IPS DF 4.7 (cell line): ENCODE measurements at regions not wholly inside any gene's neighbourhood (a gene's known extent, or its start where the extent isn't known, plus 50 kb on each side); places are given as distances from the start of the nearest gene placed in this dataset.
"Not testable (repeated sequence)": the region's sequence is repeated elsewhere in the genome, so short reads cannot be mapped to it uniquely, and the experiment has no call there.

Experiments used
- DNase-seq: peaks from one replicate; pipeline ENCODE4 v3.0.0-alpha.2; 2013; ENCODE audit warnings: low spot score; ENCODE audit errors: extremely low read depth

DNA sequence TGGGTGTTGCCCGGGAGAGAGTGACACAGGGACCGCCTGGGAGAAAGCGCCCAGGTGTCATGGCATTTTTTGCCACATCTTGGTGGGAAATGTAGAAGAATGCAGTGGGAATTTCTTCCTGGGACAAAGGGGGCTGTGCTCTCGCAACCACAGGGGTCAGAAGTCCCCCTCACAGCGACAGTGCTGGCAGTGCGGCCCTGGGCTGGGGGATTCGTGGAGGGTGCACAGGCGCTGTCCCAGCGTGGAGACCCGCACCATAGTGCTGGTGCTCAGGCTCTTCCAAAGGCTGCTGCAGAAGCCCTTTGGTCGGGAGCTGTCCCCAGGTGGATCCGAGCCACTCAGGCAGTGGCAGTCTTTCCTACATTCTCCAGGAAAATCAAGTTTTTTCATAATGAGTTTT lies 128.8 kb upstream of the SOX11 start:
- DNase-seq, result no peak

DNA sequence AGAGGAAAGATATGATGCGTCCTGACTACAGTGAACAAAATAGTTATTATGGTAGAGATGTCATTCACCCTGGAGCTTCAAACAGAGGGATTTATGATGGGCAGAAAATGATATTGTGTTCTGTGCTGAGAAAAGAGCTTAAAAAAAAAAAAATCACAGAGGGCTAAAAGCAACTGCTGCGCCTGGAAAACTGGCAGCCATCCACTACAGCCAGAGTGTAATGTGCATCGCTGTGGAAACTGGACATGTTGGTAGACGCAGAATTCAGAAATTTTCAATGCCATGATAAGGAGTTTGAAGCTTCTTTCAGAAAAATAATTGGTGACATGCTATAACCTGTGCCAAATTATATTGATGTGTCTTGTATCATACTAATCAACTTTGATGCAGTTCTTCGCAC lies 122.9 kb upstream of the SOX11 start:
- no peak for DNase-seq

DNA sequence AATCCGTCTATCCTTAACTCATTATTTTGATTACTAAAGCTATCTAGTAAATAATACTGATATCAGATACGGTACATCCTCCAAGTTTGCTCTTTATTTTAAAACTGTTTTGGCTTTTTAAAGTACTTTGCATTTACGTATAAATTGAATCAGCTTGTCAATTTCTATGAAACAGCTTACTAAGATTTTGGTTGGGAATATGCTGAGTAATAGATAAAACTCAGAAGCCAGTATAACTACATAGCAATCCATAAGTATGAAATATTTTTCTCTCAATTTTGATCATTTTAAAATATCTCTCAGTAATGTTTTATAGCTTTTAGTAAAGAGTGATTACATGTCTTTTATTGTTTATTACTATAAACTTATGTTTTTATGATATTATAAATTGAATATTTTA lies 116.2 kb upstream of the SOX11 start:
- DNase-seq, result no peak

DNA sequence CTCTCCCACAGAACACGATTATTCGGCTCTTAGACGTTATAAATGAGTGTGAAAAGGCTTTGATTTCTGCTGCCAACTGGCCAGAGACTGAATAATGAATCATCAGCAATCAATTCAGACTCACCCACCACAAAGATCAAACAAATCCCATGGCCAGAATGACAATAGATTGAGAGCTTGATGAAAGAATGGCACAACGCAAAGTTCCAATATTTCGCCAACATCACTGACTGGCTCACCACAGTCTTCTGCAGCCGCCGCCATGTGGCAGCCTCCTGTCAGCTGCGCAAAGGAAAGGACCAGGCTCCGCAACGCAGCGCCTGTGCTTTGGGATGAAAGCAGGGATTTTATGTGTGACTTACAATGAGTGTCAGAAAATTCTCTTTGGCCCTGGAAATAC lies 104.4 kb upstream of the SOX11 start:
- DNase-seq, result no peak

DNA sequence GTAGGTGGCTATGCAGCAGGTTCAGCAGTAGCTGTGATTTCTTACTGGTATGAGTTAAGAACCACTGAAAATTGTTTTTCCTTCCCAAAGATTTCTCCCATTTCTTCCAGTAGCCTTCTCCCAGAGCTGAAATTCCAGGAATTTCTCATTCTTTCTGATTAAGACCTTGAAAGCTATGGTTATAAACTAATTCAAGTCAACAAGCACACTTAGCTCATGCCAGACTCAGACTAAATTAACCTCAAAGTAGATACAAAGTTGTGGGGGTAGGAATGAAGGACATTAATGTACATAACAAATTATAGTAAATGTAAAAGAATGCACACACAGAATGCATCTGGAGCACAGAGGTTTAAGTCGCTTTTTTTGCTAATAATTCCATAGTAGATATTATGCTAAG lies 103.6 kb upstream of the SOX11 start:
- no peak for DNase-seq

DNA sequence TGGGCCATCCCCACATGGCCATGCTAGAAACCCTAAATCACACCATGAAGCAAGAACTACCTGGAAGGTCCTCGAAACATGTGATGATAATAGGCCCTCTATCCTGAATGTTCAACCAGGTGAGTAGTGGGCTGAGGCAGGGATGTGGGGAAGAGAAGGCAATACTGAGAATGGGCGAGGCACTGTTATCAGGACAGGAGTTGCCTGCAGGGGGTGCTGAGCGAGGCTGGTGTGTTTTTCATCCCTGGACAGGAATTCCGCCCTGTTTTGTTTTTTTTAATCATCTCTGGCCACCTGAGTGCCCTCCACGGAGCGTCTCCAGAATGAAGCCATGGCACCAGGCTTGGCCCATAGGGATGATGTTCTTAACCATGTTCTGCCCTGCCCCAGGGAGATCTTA lies 103.0 kb upstream of the SOX11 start:
- no peak for DNase-seq

DNA sequence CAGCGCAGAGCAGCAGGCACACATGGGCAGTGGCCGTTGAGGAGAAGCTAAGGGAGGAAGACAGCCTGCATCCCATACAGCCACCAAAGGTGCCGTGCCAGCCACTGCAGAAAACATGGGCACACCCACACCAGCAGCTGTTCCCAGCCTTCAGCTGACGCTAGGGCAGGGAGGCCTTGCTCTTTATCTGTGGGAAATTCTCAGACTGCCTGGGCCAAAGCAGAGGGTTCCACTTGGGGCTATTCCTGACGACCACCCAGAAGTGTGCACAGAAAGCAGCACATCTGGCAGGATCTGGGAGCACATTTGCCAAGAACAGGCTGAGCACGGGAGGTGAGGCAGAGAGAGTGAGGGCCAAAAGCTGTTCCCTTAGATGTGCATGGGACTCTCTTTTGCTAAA lies 101.3 kb upstream of the SOX11 start:
- no peak for DNase-seq

DNA sequence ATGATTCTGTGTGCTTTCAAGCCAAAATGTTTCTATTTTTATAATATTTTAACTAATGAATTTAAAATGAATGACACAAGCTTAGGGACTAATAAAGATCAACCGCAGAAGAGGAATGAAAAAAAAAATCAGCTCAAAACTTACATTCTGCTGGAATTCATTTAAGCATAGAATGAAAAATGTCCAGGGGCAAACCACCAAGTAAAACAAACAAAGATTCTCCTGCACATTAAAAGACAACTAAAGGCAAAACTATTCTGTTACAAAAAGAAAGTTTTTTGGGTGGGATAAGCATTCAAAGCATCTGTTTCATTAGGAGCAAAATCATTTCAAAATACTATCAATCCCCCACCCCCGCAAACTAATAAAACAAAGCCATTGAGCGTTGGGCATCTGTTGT lies 99.3 kb upstream of the SOX11 start:
- DNase-seq, result no peak

DNA sequence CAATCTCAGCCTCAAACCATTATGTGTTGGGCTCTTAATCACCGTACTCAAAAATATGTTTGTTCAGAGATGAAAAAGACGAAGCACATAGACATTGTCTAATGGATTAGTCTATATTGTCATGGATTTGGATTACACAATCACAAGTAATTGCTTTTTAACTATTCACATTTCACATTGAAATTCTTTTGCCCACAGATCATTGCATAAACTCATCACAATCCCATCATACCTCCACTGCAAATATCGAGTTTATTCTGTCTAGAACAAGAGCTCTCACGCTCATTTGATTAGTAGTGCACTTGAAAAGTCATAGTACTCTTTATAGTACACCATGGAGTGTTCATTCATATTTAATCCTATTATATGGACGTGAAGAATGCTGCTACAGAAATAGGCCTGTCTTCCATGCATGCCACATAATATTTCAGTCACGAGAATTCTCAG lies 97.9 kb upstream of the SOX11 start:
- no peak for DNase-seq

DNA sequence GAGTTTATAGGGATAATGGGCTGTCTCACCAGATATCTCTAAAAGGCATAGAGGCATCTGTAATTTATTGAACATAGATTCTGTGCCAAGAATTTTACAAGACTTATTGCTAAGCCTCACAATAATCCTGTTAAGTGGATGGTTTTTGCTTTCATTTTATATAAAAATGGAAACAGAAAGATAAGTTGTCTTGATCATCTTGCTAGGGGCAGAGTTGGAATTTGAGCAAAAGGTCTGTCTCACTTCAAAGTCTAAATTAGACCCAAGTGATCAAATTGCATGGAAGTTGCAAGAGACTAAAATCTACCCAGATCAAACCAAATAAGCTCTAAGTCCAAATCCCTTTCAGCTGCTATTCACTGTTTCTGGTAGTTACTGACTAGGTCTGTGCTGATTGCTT lies 95.3 kb upstream of the SOX11 start:
- DNase-seq, result no peak

DNA sequence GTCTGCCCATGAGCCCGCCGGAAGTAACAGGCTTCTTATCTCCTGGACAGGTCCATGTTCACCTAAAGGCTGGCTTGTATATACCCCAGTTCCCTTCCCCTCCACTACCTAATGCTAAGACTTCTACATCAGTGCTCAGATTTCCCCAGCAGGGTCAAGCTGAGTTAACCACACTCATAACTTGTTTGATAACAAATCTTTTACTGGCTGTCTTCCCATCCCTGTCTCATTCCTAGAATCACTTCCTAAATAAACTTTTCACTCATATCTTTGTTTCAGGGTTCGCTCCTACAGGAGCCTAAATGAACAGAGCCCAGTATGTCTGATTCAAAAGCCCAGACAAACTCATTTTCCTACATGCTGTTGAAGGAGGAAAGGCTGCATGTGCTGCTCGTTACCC lies 94.0 kb upstream of the SOX11 start:
- DNase-seq, result no peak

DNA sequence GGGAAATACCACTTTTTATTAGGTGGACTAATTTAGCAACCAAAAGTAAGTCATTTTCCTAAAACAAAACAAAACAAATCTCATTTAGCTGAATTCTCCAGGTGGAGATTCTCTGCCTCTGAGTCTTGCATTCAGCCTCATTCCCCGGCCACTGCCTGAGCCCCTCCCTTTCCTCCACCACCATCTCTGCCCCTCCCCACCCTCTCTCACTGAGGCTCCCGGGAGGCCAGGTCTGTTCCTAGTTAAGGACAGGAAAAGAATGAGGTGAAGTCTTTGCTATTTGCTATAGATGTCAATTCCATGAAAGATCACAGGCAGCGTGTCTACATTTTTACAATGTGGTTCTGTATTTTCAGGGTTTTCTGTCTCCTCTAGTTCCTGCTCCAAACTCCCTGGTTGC lies 83.0 kb upstream of the SOX11 start:
- DNase-seq, result no peak

DNA sequence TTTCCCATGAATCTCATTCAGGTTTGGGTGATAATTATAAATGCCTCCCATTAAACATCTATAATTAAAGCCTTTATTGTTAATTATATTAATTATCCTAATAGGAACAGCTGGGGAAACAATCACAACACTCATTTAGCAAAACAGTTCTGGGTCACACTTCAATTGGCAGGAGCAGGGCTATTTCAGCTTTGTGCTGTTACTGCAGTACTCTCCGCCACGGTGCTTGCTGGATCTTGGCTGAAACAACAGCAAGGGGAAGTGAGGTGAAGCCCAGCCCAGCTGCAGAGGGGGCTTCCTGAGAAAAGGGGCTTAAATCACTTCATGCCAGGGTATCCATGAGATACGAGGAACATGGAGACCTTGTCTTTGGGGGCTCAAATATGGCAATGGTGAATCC lies 79.5 kb upstream of the SOX11 start:
- no peak for DNase-seq

DNA sequence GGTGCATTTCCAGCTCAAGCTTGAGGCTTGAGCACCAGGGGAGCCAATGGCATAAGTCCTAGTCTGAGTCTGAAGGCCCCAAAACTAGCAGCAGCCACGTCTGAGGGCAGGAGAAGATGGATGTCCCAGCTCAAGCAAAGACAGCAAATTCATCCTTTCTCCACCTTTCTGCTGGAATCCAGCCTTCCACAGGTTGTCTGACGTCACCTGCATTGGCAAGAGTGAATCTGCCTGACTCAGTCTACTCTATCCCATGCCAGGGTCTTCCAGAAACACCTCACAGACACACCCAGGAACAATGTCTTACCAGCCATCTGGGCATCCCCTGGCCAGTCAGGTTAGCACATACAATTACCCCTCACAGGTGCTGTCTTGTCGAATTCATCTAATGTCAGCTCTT lies 76.2 kb upstream of the SOX11 start:
- no peak for DNase-seq

DNA sequence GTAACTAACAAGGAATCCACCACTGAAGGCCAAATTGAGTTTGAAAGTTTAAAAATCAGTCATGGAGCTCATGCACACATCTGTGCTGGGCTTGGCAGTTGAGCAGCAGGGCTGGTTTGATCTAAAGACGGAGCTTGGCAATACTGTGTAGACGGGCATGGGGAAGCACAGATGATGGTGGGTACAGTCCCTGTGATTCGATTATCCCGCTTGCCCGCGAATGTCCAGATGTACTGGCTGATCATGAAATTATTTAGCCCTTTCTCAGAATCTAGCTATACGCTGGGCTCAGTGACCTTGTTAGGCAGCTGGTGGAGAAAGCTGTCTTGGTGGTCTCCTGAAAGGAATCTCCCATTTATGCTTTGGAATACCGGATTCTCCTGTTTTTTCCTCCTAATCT lies 74.8 kb upstream of the SOX11 start:
- DNase-seq, result no peak

DNA sequence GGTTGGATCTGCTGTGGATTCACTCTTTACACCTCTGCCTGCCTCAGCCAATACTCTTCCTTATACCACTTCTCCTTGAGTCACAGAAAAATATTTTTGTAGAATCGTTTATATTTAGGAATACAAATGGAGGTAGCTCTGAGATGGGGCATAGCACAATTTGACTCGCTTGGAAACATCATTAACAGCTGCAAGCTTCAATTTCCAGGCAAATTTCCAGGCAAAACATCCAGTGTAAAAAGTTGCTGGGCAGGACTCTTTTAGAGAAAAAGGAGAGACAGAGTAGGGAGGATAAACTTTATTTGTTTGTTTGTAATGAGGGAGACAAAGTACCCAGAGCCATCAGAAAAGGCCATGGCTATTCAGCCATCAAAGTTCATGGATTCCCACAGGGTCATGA lies 74.4 kb upstream of the SOX11 start:
- no peak for DNase-seq

DNA sequence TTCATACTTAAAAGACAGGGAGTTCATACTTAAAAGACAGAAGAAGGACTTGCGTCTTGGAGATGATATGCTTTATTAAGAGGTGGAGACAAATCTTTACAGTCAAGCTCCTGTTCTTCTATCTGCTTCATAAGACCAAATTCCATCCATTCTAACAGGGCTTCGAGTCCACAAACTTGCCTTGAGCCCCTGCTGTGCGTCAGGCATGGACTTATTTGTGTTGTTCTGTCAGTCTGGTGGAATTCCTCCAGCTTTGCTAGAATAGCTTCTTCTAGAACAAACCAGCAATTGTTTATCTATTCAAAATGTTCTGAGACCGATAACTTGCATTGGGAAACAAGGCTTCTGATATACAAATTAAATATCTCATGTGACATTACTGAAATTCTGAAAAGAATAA lies 73.9 kb upstream of the SOX11 start:
- no peak for DNase-seq

DNA sequence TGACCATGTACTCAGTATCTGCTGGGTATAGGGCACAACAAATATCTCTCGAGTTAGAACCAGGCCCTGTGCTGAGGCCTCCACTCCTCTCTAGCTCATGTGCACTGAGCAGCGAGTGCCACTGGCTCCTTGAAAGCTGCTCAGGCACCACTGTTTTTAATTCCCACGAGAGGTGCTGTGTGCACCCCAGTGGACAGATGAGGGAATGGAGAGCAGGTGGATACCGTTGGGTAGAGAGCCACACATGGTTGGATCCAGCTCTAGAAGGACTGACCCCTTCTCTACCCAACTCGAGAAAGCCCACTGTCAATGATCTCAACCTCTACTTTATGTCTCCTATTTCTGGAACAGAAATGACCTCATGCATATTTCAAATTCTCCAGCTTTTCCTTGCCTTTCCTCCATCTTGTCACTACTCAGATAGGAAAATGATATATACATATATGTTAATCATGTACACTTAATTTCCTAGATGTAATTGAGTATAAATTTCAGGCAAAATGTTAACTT lies 66.6 kb upstream of the SOX11 start:
- not testable (repeated sequence) for DNase-seq

DNA sequence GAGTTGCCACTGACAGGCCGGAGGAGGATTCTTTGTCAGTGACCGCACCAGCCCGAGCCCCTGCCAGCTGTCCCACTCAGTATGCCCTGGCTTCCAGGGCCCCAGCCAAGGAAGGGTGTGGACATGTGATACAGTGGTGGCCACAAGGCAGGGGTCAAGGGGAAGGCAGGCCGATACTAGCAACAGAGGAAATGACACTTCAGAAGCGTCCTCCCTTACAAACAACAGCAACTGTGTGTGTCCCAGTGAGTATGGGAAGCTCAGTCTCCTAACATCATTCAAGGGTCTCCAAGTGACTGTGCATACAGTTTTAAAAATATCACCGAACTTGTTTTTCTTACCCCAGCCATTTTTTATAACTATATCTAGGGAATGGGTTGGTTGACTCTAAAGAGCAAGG lies 63.7 kb upstream of the SOX11 start:
- DNase-seq, result not testable (repeated sequence)

DNA sequence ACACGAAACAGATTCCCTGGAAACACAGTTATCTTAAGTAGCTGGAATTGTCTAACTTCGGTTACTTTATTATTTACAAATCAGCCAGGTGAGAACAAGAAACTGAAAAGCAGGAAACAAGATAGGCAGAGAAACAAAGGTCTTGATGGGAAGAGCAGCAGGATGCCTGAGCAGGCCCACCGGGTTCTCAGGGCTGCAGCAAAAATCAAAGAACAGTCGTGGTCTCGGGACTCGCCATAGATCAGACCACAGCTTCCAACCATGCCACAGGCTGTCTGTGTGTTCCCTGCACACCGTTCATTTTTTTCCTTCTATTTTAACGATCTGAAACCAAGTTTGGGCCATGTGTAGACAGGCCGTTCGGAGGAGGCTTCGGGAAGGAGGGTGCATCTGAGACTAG lies 62.7 kb upstream of the SOX11 start:
- DNase-seq, result not testable (repeated sequence)

DNA sequence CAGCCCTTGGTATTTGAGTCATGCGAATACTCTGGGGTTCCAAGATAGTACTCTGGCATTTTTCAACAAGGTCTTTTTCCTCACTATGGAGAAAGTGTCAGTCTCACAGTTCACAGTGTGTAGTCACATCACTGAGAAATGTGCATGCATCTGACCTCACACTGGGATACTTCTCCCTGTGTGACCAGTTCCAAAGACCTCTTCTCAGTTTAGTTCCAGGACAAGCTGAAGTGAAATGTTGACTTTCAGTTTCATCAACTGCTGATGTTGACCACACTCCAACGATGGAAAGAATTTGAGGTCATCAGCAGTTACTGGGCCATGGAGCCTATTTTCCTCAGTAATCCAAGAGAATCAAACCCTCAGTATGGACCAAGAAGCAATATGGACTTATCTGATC lies 55.1 kb upstream of the SOX11 start:
- not testable (repeated sequence) for DNase-seq
